ENCODE measurements at regions not wholly inside any gene's neighbourhood (a gene's known extent, or its start where the extent isn't known, plus 50 kb on each side); places are given as distances from the start of the nearest gene placed in this dataset.

- TF ChIP-seq E2F6 (IDR thresholded peaks at IDR 0.05): no peak
Measured at GRCh38 chr7:83857691-83858090, 208.8 kb upstream of the SEMA3E start (continued).

Measured in H1 (cell line).